ENCODE measurements at regions not wholly inside any gene's neighbourhood (a gene's known extent, or its start where the extent isn't known, plus 50 kb on each side); places are given as distances from the start of the nearest gene placed in this dataset.

GRCh38 chr9:7988644-7989280 lies 189.2 kb upstream of the DMAC1 start:
- no peak for DNase-seq (ENCODE audit: low read depth in 1 of 2, low spot score in 1 of 2)

GRCh38 chr9:7984692-7985091 lies 185.1 kb upstream of the DMAC1 start:
- no peak for DNase-seq (ENCODE audit: low read depth in 1 of 2, low spot score in 1 of 2)

- no peak for DNase-seq (ENCODE audit: low read depth in 1 of 2, low spot score in 1 of 2)
Measured at GRCh38 chr9:7984203-7984602, 184.6 kb upstream of the DMAC1 start.

- DNase-seq (ENCODE audit: low read depth in 1 of 2, low spot score in 1 of 2) = no peak
Measured at GRCh38 chr9:7983490-7983889, 183.9 kb upstream of the DMAC1 start.

GRCh38 chr9:7982907-7983306 lies 183.3 kb upstream of the DMAC1 start:
- no peak for DNase-seq (ENCODE audit: low read depth in 1 of 2, low spot score in 1 of 2)

GRCh38 chr9:7980691-7981289 lies 181.2 kb upstream of the DMAC1 start:
- no peak for DNase-seq (ENCODE audit: low read depth in 1 of 2, low spot score in 1 of 2)

- DNase-seq (ENCODE audit: low read depth in 1 of 2, low spot score in 1 of 2) = no peak
Measured at GRCh38 chr9:7980041-7980440, 180.5 kb upstream of the DMAC1 start.

GRCh38 chr9:7979611-7980010 lies 180.0 kb upstream of the DMAC1 start:
- no peak for DNase-seq (ENCODE audit: low read depth in 1 of 2, low spot score in 1 of 2)

GRCh38 chr9:7977586-7977985 lies 178.0 kb upstream of the DMAC1 start:
- no peak for DNase-seq (ENCODE audit: low read depth in 1 of 2, low spot score in 1 of 2)

GRCh38 chr9:7976856-7977255 lies 177.3 kb upstream of the DMAC1 start:
- DNase-seq (ENCODE audit: low read depth in 1 of 2, low spot score in 1 of 2) = no peak

GRCh38 chr9:7976167-7976755 lies 176.7 kb upstream of the DMAC1 start:
- DNase-seq (ENCODE audit: low read depth in 1 of 2, low spot score in 1 of 2) = peak; percentile 4 to 17

GRCh38 chr9:7975336-7975735 lies 175.8 kb upstream of the DMAC1 start:
- no peak for DNase-seq (ENCODE audit: low read depth in 1 of 2, low spot score in 1 of 2)

GRCh38 chr9:7974335-7974960 lies 174.9 kb upstream of the DMAC1 start:
- no peak for DNase-seq (ENCODE audit: low read depth in 1 of 2, low spot score in 1 of 2)

GRCh38 chr9:7973123-7973522 lies 173.5 kb upstream of the DMAC1 start:
- no peak for DNase-seq (ENCODE audit: low read depth in 1 of 2, low spot score in 1 of 2)

- no peak for DNase-seq (ENCODE audit: low read depth in 1 of 2, low spot score in 1 of 2)
Measured at GRCh38 chr9:7970681-7971330, 171.2 kb upstream of the DMAC1 start.

GRCh38 chr9:7968687-7969086 lies 169.1 kb upstream of the DMAC1 start:
- no peak for DNase-seq (ENCODE audit: low read depth in 1 of 2, low spot score in 1 of 2)

- no peak for DNase-seq (ENCODE audit: low read depth in 1 of 2, low spot score in 1 of 2)
Measured at GRCh38 chr9:7967851-7968250, 168.3 kb upstream of the DMAC1 start.

- no peak for DNase-seq (ENCODE audit: low read depth in 1 of 2, low spot score in 1 of 2)
Measured at GRCh38 chr9:7967093-7967827, 167.7 kb upstream of the DMAC1 start.

GRCh38 chr9:7965063-7965462 lies 165.5 kb upstream of the DMAC1 start:
- DNase-seq (ENCODE audit: low read depth in 1 of 2, low spot score in 1 of 2) = no peak

- no peak for DNase-seq (ENCODE audit: low read depth in 1 of 2, low spot score in 1 of 2)
Measured at GRCh38 chr9:7963026-7963425, 163.4 kb upstream of the DMAC1 start.

GRCh38 chr9:7961076-7961475 lies 161.5 kb upstream of the DMAC1 start:
- DNase-seq (ENCODE audit: low read depth in 1 of 2, low spot score in 1 of 2) = no peak

All from stimulated activated CD4-positive, alpha-beta T cell treated with anti-CD3 and anti-CD28 coated beads, Interleukin-15, amount 100 ng/mL, for 1 hour (primary cell).